Stimulated activated naive B cell treated with anti-CD40 and anti-IgM and Interleukin-4, amounts not matched to agents 10 μg/mL and 1 μg/mL and 100 μg/mL, for 72 hours (primary cell): ENCODE measurements at regions not wholly inside any gene's neighbourhood (a gene's known extent, or its start where the extent isn't known, plus 50 kb on each side); places are given as distances from the start of the nearest gene placed in this dataset.

Experiments
- ATAC-seq, 2 donors: fragments of 150-1000 bp; cut with Tn5 transposase; replicated peaks; 2 replicates each; pipeline ENCODE4 v1.10.0; 2021; ENCODE audit warnings: moderate library complexity in 1 of 2
- DNase-seq: peaks from one replicate; pipeline ENCODE4 v3.0.0; 2021
- H3K27ac Mint-ChIP-seq: one replicate; pipeline ENCODE4 v1.8.0; 2022; ENCODE audit warnings: mild to moderate bottlenecking, mixed read lengths
- H3K27me3 Mint-ChIP-seq, 2 donors: one replicate each; pipeline ENCODE4 v1.8.0; 2022; ENCODE audit warnings: mixed read lengths in 2 of 2
- H3K36me3 Mint-ChIP-seq, 2 donors: one replicate each; pipeline ENCODE4 v1.8.0; 2022; ENCODE audit warnings: mixed read lengths in 2 of 2, mild to moderate bottlenecking in 1 of 2
- H3K4me1 Mint-ChIP-seq, 2 donors: one replicate each; pipeline ENCODE4 v1.8.0; 2022; ENCODE audit warnings: mixed read lengths in 2 of 2, mild to moderate bottlenecking in 1 of 2
- H3K4me3 Mint-ChIP-seq, 2 donors: one replicate each; pipeline ENCODE4 v1.8.0; 2022; ENCODE audit warnings: mild to moderate bottlenecking in 2 of 2, mixed read lengths in 2 of 2, moderate library complexity in 1 of 2
- H3K9me3 Mint-ChIP-seq, 2 donors: one replicate each; pipeline ENCODE4 v1.8.0; 2022; ENCODE audit warnings: mixed read lengths in 2 of 2, mild to moderate bottlenecking in 1 of 2

DNA sequence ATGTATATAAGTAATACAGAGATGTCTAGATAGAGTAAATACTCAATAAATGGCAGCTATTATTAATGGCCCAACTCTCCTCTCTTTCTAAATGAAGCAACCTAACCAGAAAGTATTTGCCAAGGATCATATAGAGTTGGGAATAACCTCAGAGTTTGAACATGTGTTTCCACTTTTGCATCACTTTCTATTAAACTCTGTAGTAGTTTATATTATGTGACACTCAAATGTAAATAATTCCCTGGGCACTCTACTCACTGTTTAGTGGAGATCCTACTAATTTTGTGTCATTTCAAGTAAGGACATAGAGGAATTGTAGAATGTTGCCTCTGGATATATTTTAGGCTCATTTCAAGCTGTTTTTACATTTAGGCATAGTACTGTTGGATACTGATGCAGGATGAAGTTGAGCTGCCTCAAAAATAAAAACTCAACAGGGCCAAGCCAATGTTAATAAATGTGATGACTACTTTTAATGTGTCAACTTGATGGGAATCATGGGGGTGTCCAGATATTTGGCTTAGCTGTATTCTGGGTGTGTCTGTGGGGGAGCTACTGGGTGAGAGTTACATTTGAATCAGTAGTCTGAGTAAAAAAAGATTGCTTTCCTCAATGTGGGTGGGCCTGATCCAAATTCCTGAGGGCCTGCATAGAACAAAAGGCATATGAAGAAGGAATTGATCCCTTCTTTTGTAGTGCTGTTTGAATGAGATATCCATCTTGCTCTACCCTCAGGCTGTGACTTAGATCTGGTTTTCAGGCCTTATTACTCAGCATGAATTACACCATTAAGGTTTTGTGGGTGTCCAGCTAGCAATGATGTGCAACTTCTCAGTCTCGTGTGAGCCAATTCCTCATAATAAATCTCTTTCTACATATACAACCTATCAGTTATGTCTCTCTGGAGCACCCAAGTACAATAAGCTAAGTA is 1368.2 kb downstream of the STIM2 start:
- no peak for ATAC-seq
- Mint-ChIP-seq H3K4me3 (no peak overlapping the region), H3K27ac (no peak overlapping the region), H3K4me1 (no peaks in the 10 kb centered on the region), H3K9me3 (no peaks in the 10 kb centered on the region), H3K27me3 (no peaks in the 10 kb centered on the region), H3K36me3 (no peaks in the 10 kb centered on the region)
- DNase-seq: no peak

DNA sequence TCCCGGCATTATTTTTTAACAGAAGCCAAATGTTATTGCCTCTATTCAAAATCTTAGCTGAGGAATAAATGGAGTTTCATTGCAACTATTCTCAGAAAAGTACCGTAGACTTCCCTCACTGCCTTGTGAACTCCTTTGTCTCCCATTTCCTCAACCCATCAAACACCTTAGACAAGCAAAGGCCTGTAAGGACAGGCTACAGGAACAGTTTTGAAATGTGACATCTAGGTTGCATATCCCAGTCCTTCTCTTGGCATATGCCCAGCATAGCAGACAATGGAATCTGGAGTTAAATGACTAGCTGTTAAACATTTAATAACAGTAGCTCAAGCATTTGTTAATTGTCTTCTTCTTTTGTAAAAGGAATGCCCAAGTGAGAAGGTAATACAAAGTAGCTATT is 1371.7 kb downstream of the STIM2 start:
- Mint-ChIP-seq H3K36me3 (no peaks in the 10 kb centered on the region), H3K27ac (no peak overlapping the region), H3K9me3 (no peaks in the 10 kb centered on the region), H3K4me3 (no peak overlapping the region), H3K27me3 (no peaks in the 10 kb centered on the region), H3K4me1 (no peaks in the 10 kb centered on the region)
- ATAC-seq: no peak
- no peak for DNase-seq

DNA sequence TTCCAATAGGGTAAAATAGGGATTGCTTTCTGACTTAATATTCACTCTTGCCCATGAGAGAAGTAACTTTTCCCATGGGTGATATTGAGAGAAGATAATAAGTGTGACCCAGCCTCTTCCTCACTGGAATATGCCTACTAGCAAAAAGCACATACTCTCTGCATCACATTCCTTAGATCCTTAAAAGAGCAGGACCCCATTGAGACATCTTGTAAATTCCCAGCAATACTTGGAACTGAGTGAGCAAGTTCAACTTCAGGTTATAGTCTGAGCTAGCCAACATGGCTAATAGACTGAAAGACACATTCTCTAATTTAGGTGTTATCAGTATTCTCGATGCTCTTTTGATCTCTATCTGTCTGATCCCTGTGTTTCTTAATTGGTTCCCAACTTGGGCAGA is 1372.3 kb downstream of the STIM2 start:
- Mint-ChIP-seq H3K4me1 (no peaks in the 10 kb centered on the region), H3K9me3 (no peaks in the 10 kb centered on the region), H3K27me3 (no peaks in the 10 kb centered on the region), H3K36me3 (no peaks in the 10 kb centered on the region), H3K27ac (no peak overlapping the region), H3K4me3 (no peak overlapping the region)
- ATAC-seq: no peak
- no peak for DNase-seq

DNA sequence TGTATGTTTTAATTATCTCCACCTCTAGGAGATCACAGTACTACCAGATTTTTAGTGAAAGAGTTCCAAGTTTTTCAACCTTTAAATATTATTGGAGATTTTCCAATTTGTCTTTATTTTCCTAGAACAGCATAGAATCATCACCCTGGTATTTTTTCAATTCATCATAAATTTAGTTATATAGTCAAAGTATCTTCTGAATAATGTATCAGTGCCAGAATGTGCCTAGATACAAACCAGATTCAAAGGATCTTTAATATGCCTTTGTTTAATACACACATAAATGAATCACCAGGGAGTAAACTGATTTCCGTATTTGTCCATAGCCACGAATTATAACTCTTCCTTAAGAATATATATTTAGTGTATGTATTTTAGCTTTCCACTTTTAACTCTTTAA is 1373.1 kb downstream of the STIM2 start:
- H3K36me3 Mint-ChIP-seq: no peaks in the 10 kb centered on the region
- no peak overlapping the region for H3K4me3 Mint-ChIP-seq
- no peaks in the 10 kb centered on the region for H3K27me3 Mint-ChIP-seq
- ATAC-seq: no peak
- H3K9me3 Mint-ChIP-seq: peaks cover 0 to 1% of the 10 kb centered on the region in 2 donors
- no peak for DNase-seq
- no peaks in the 10 kb centered on the region for H3K4me1 Mint-ChIP-seq
- no peak overlapping the region for H3K27ac Mint-ChIP-seq

DNA sequence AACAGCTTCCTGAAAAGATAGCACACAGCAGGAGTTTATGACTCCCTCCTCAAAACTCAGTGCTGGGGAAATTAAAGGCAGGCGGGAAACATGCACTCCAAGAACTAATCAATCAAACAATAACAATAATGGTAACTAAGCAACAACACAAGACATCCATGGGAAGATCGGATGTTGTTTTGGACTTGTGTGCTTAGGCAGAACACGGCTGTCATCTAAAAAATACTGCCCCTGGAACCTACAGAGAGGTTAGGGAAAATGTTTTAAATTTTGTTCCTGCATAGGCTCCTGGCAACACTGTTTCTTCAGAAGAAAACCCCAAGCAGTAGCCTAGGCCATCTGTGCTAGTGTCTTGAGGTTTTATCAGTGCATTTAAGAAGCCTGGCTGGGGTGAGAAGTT is 1378.2 kb downstream of the STIM2 start:
- no peak overlapping the region for H3K27ac Mint-ChIP-seq
- no peaks in the 10 kb centered on the region for H3K27me3 Mint-ChIP-seq
- ATAC-seq: no peak
- no peak for DNase-seq
- H3K4me1 Mint-ChIP-seq: no peaks in the 10 kb centered on the region
- H3K36me3 Mint-ChIP-seq: no peaks in the 10 kb centered on the region
- H3K4me3 Mint-ChIP-seq: no peak overlapping the region
- peaks cover 0 to 1% of the 10 kb centered on the region in 2 donors for H3K9me3 Mint-ChIP-seq

DNA sequence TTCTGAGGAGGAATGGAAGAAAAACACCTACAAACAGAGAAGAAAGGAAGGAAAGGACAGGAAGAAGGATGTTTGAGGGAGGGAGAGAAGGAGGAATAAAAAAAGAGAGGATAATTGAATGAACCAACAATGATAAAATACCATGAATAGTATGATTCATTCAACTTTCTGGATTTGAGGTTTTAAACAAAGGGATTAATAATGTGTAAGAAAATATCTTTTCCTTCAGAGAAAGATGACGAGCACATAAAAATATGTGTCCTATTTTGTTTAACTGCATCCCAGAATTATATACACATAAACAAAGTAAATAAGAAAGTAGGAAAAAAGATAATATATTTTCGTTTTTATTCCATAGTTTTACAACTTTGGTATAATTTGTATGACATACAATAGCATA is 1380.4 kb downstream of the STIM2 start:
- Mint-ChIP-seq H3K4me3 (no peak overlapping the region), H3K36me3 (no peaks in the 10 kb centered on the region), H3K27ac (no peak overlapping the region), H3K27me3 (no peaks in the 10 kb centered on the region), H3K4me1 (no peaks in the 10 kb centered on the region), H3K9me3 (peaks cover 0 to 1% of the 10 kb centered on the region in 2 donors)
- DNase-seq: no peak
- ATAC-seq: no peak

DNA sequence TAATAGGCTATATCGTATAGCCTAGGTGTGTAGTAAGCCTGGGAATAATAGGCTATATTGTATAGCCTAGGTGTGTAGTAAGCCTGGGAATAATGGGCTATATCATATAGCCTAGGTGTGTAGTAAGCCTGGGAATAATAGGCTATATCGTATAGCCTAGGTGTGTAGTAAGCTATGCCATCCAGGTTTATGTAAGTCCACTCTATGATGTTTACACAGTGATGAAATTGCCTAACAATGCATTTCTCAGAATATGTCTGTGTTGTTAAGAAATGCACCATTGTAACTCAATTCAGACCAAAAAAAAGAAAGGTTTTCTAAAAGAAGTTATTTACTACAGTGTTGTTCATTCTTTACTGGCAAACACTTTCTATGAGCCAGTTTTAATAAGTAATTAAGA is 1387.2 kb downstream of the STIM2 start:
- Mint-ChIP-seq H3K4me1 (no peaks in the 10 kb centered on the region), H3K36me3 (no peaks in the 10 kb centered on the region), H3K9me3 (no peaks in the 10 kb centered on the region), H3K4me3 (no peak overlapping the region), H3K27me3 (no peaks in the 10 kb centered on the region), H3K27ac (no peak overlapping the region)
- no peak for ATAC-seq
- no peak for DNase-seq

DNA sequence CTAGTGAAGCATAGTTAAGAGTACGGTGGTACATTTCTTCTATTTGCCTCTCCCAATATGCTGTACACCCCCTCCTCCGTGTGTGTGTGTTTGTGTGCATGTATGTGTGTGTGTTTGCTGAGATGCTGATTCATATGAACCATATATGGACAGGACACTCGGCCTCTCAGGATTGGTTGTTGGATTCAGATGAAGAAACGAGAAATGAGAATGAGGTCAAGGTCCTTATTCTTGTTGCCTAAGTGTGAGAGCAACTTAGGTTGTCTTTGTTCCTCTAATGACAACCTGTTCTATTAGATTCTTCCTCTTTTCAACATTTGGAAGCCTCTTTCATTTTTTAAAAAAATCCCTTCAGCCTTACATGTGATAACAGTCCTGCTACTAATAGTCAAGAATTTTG is 1387.6 kb downstream of the STIM2 start:
- Mint-ChIP-seq H3K27me3 (no peaks in the 10 kb centered on the region), H3K4me3 (no peak overlapping the region), H3K9me3 (no peaks in the 10 kb centered on the region), H3K27ac (no peak overlapping the region), H3K36me3 (no peaks in the 10 kb centered on the region), H3K4me1 (no peaks in the 10 kb centered on the region)
- ATAC-seq (no peak), DNase-seq (no peak)

DNA sequence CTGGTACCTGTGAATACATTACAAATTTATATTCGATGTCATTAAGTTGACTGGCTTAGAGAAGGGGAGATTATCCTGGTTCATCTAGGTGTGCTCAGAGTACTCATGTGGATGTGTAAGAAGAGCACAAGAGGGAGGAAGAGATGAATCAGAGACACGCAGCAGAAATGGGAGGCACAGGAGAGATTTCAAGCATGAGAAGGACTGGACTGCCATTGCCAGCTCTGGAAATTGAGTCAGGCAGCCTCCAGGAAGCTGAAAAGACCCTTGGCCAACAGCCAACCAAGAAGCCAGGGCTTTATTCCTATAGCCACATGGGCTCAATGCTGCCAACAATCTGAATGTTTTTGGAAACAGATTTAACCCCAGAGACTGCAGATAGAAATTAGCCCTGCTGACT is 1390.0 kb downstream of the STIM2 start:
- DNase-seq: no peak
- H3K9me3 Mint-ChIP-seq: peaks cover 0 to 4% of the 10 kb centered on the region in 2 donors
- H3K27me3 Mint-ChIP-seq: no peaks in the 10 kb centered on the region
- no peak overlapping the region for H3K4me3 Mint-ChIP-seq
- no peaks in the 10 kb centered on the region for H3K36me3 Mint-ChIP-seq
- no peak overlapping the region for H3K27ac Mint-ChIP-seq
- no peaks in the 10 kb centered on the region for H3K4me1 Mint-ChIP-seq
- ATAC-seq: no peak

DNA sequence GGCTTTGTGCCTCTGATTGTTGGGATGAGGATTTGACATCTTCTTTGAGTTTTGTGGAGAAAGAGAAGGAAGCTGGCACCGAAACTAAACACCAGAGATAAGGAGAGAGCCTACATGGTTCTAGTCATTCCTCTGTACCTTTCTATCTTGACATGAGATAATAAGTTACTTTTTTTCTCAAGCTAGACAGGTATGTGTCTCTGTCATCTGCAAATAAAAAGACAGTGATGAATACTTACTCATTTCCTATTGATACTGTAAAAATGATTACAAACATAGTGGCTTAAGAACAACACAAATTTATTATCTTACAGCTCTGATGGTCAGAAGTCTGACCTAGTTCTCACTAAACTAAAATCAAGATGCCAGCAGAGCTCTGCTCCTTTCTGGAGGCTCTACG is 1391.2 kb downstream of the STIM2 start:
- no peaks in the 10 kb centered on the region for H3K27me3 Mint-ChIP-seq
- H3K27ac Mint-ChIP-seq: no peak overlapping the region
- H3K9me3 Mint-ChIP-seq: peaks cover 0 to 8% of the 10 kb centered on the region in 2 donors
- no peak overlapping the region for H3K4me3 Mint-ChIP-seq
- no peak for ATAC-seq
- no peaks in the 10 kb centered on the region for H3K4me1 Mint-ChIP-seq
- H3K36me3 Mint-ChIP-seq: no peaks in the 10 kb centered on the region
- DNase-seq: no peak

DNA sequence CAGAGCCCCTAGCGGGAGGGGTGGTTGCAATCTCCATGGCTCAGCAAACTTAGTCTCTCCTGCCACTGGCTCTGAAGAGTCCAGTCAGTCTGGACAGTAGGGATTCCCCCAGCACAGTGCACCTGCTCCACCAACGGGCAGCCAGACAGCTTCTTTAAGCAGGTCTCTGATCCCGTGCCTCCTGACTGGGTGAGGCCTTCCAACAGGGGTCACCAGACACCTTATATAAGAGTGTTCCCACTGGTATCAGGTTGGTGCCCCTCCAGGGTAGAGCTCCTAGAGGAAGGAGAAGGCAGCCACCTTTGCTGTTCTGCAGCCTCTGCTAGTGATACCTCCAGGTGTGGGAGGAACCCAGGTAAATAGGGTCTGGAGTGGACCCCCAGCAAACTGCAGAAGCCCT is 1393.4 kb downstream of the STIM2 start:
- no peak for ATAC-seq
- Mint-ChIP-seq H3K4me1 (no peaks in the 10 kb centered on the region), H3K27ac (no peak overlapping the region), H3K4me3 (no peak overlapping the region), H3K27me3 (no peaks in the 10 kb centered on the region), H3K36me3 (no peaks in the 10 kb centered on the region), H3K9me3 (peaks cover 0 to 8% of the 10 kb centered on the region in 2 donors)
- no peak for DNase-seq

DNA sequence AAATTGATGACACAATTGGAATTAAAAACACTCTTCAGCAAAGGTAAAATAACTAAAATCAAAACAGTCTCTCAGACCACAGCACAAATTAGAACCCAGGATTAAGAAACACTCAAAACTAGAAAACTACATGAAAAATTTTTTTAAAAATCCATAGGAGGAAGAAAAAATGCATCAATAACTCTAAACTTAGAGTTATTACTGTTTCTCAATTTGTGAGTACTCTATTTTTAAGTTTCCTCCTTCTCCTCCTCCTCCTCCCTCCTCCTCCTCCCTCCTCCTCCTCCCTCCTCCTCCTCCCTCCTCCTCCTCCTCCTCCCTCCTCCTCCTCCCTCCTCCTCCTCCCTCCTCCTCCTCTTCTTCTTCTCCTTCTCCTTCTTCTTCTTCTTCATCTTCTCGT is 1395.7 kb downstream of the STIM2 start:
- Mint-ChIP-seq H3K9me3 (peaks cover 0 to 8% of the 10 kb centered on the region in 2 donors), H3K4me3 (no peak overlapping the region), H3K27me3 (no peaks in the 10 kb centered on the region), H3K27ac (no peak overlapping the region), H3K4me1 (no peaks in the 10 kb centered on the region), H3K36me3 (no peaks in the 10 kb centered on the region)
- ATAC-seq: no peak
- DNase-seq: no peak

DNA sequence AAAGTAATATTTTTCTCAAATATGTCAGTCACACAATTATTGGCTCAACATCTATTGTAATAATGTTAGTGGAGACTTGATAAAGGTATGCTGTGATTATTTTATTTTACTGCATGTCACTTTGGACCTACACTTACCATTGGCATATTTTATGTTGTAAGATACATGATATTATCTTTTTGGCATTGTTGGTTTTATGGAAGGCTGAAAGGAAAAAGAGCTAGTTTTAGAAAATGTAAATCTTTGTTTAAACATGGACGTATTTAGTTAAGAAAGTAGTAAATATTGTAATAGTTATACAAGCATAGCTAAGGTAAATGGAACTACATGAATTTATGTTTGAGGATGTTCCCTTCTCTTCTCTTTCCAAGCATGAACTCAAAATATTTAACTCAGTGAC is 1399.3 kb downstream of the STIM2 start:
- peaks cover 4% of the 10 kb centered on the region in 2 donors for H3K9me3 Mint-ChIP-seq
- no peak for ATAC-seq

DNA sequence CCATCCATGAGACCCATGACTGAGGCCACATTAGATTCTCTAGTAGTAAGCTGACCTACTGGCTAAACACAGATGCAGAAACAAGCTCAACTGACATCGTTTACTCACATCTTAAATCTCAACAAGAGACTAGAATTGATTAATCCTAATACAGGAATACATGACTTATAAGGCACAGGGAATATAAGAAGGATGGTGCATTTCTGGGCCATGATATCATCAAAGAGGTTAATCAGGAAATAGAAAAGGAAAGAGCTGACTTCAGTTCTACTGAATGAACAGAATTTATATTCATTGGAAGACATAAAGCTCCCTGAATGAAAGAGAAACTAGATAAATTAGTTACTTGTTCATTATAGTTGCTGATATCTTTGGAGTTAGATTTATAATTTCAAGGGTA is 1406.5 kb downstream of the STIM2 start:
- DNase-seq (no peak), ATAC-seq (no peak)
- peaks cover 4 to 6% of the 10 kb centered on the region in 2 donors for H3K9me3 Mint-ChIP-seq
- H3K27me3 Mint-ChIP-seq: no peaks in the 10 kb centered on the region
- H3K27ac Mint-ChIP-seq: no peak overlapping the region
- H3K36me3 Mint-ChIP-seq: no peaks in the 10 kb centered on the region
- no peaks in the 10 kb centered on the region for H3K4me1 Mint-ChIP-seq
- H3K4me3 Mint-ChIP-seq: no peak overlapping the region

More for the DNA sequence above, 1399.3 kb downstream of the STIM2 start:
- Mint-ChIP-seq H3K4me3 (no peak overlapping the region), H3K36me3 (no peaks in the 10 kb centered on the region), H3K27me3 (no peaks in the 10 kb centered on the region), H3K4me1 (no peaks in the 10 kb centered on the region), H3K27ac (no peak overlapping the region)
- no peak for DNase-seq

DNA sequence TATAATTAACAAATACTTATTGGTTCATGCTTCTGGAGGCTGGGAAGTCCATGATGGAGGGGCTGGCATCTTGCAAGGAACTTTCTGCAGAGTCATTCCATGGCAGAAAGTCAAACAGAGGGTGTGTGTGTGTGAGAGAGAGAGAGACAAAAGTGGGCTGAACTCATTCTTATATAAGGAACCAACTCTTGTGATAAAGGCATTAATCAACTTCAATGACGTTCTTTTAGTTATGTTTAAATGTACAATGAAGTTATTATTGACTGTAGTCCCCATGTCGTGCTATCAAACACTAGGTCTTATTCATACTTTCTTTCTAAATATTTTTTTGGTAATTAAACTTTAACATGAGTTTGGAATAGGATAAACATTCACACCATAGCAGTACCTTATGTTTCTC is 1408.8 kb downstream of the STIM2 start:
- peaks cover 3 to 7% of the 10 kb centered on the region in 2 donors for H3K9me3 Mint-ChIP-seq
- H3K4me1 Mint-ChIP-seq: no peaks in the 10 kb centered on the region
- no peak for DNase-seq
- H3K27me3 Mint-ChIP-seq: no peaks in the 10 kb centered on the region
- H3K36me3 Mint-ChIP-seq: no peaks in the 10 kb centered on the region
- no peak overlapping the region for H3K4me3 Mint-ChIP-seq
- H3K27ac Mint-ChIP-seq: no peak overlapping the region
- ATAC-seq: no peak
